ENCODE measurements at regions not wholly inside any gene's neighbourhood (a gene's known extent, or its start where the extent isn't known, plus 50 kb on each side); places are given as distances from the start of the nearest gene placed in this dataset.

- no peak for FAIRE-seq
- no peak for DNase-seq (ENCODE audit: insufficient read length, low spot score)
- TF ChIP-seq, protein P1, sequence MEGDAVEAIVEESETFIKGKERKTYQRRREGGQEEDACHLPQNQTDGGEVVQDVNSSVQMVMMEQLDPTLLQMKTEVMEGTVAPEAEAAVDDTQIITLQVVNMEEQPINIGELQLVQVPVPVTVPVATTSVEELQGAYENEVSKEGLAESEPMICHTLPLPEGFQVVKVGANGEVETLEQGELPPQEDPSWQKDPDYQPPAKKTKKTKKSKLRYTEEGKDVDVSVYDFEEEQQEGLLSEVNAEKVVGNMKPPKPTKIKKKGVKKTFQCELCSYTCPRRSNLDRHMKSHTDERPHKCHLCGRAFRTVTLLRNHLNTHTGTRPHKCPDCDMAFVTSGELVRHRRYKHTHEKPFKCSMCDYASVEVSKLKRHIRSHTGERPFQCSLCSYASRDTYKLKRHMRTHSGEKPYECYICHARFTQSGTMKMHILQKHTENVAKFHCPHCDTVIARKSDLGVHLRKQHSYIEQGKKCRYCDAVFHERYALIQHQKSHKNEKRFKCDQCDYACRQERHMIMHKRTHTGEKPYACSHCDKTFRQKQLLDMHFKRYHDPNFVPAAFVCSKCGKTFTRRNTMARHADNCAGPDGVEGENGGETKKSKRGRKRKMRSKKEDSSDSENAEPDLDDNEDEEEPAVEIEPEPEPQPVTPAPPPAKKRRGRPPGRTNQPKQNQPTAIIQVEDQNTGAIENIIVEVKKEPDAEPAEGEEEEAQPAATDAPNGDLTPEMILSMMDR (IDR thresholded peaks at IDR 0.05; ENCODE audit: insufficient read depth, missing control alignments), result no peak
These were observed 52.2 kb upstream of the ARHGAP20 start for GRCh38 chr11:110764485-110764884.

- FAIRE-seq, result no peak
- no peak for DNase-seq (ENCODE audit: insufficient read length, low spot score)
- TF ChIP-seq, protein P1 (IDR thresholded peaks at IDR 0.05; ENCODE audit: insufficient read depth, missing control alignments), result no peak
These were observed 51.2 kb upstream of the ARHGAP20 start for GRCh38 chr11:110763249-110764011.

- FAIRE-seq (no peak), DNase-seq (ENCODE audit: insufficient read length, low spot score) (no peak)
These were observed 50.4 kb upstream of the ARHGAP20 start for GRCh38 chr11:110762590-110762989.

More at GRCh38 chr11:110762590-110762989, 50.4 kb upstream of the ARHGAP20 start:
- TF ChIP-seq, protein P1 (IDR thresholded peaks at IDR 0.05; ENCODE audit: insufficient read depth, missing control alignments), result no peak

Measured in D721Med (cell line).